Vagina (tissue), 2 donors: ENCODE measurements at regions not wholly inside any gene's neighbourhood (a gene's known extent, or its start where the extent isn't known, plus 50 kb on each side); places are given as distances from the start of the nearest gene placed in this dataset.

Experiments used
- POLR2A ChIP-seq, 2 donors: fragments of 450-650 bp; IDR thresholded peaks; one replicate each; pipeline ENCODE4 v1.6.1; 2017; ENCODE audit warnings: antibody characterized with exemption in 2 of 2, mild to moderate bottlenecking in 2 of 2, moderate library complexity in 2 of 2
- POLR2AphosphoS5 ChIP-seq, 2 donors: sonication (generic); formaldehyde crosslinking; IDR thresholded peaks; one replicate each; pipeline ENCODE4 v1.9.0; 2017; ENCODE audit warnings: antibody characterized with exemption in 2 of 2, mild to moderate bottlenecking in 2 of 2, low read depth in 1 of 2; ENCODE audit not compliant: insufficient read depth in 1 of 2
- TF ChIP-seq, protein P1 (sequence below), 3 experiments: fragments of 450-650 bp in 2 of 3; fragments of 200-600 bp in 1 of 3; sonication (generic) in 1 of 3; IDR thresholded peaks; one replicate each; pipeline ENCODE4 v1.5.1; 2017 to 2019; ENCODE audit warnings: antibody characterized with exemption in 3 of 3, mild to moderate bottlenecking in 2 of 3, moderate library complexity in 2 of 3

DNA sequence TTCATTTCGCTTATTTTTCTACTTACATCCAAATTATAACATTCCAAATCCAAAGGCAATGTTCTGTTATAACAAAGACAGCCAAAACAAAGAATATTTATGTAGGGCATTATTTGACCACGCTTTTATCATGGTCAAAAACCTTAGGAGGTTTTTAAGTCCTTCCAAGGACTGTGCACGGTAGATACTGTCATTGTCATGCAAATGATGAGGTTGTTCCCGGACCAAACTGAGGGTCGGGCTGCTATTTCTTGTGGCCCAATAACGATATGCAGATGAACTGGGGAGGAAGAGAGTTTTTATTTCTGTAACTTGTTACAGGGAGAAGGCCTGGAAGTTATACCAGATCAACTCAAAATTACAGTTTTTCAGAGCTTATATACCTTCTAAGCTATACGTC, 56.6 kb upstream of the STEAP4 start:
- TF ChIP-seq, protein P1, sequence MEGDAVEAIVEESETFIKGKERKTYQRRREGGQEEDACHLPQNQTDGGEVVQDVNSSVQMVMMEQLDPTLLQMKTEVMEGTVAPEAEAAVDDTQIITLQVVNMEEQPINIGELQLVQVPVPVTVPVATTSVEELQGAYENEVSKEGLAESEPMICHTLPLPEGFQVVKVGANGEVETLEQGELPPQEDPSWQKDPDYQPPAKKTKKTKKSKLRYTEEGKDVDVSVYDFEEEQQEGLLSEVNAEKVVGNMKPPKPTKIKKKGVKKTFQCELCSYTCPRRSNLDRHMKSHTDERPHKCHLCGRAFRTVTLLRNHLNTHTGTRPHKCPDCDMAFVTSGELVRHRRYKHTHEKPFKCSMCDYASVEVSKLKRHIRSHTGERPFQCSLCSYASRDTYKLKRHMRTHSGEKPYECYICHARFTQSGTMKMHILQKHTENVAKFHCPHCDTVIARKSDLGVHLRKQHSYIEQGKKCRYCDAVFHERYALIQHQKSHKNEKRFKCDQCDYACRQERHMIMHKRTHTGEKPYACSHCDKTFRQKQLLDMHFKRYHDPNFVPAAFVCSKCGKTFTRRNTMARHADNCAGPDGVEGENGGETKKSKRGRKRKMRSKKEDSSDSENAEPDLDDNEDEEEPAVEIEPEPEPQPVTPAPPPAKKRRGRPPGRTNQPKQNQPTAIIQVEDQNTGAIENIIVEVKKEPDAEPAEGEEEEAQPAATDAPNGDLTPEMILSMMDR (IDR thresholded peaks at IDR 0.05), result no peak
- TF ChIP-seq POLR2AphosphoS5 (IDR thresholded peaks at IDR 0.05; ENCODE audit: insufficient read depth in 1 of 2, low read depth in 1 of 2) (no peak), POLR2A (IDR thresholded peaks at IDR 0.05) (no peak)
